K562 (cell line): ENCODE measurements at regions not wholly inside any gene's neighbourhood (a gene's known extent, or its start where the extent isn't known, plus 50 kb on each side); places are given as distances from the start of the nearest gene placed in this dataset.

Source experiments
- ATAC-seq: fragments of 200-7000 bp; cut with Tn5 transposase; 3 replicates; pipeline ENCODE4 v1.9.1; 2020; ENCODE audit warnings: moderate library complexity
- BruUV-seq: library from RNA; stranded (reverse); fragments of 400-500 nt; replicated peaks from 2 replicates; lab custom pipeline; 2021; lab: Mats Ljungman, UMichigan
- CTCF ChIA-PET: fragments of 300-600 bp; formaldehyde crosslinking; extraction: SDS; loops from one replicate; lab custom pipeline; 2021; ENCODE audit warnings: low intra/inter-chr PET ratio; lab: Yijun Ruan, JAX
- POLR2A ChIA-PET: fragments of 300-600, 350-650 bp; sonication (Branson Sonifier 250); formaldehyde crosslinking; extraction: SDS; loops from one replicate; lab custom pipeline; 2021; ENCODE audit warnings: antibody characterized with exemption, inconsistent platforms; lab: Yijun Ruan, JAX
- DNase-seq, 4 experiments: peaks; one replicate each; pipeline versions ENCODE4 v3.0.0 to v3.0.0-alpha.2; 2011 to 2018; ENCODE audit warnings: low spot score in 3 of 4, mixed read lengths in 3 of 4; ENCODE audit errors: extremely low read depth in 1 of 4
- FAIRE-seq: peaks from 2 replicates; lab custom pipeline; 2011; peaks lifted over from hg19 to GRCh38; lab: Jason Lieb, UNC
- H2AFZ ChIP-seq: 2 replicates; pipeline ENCODE4 v1.6.0; 2011; ENCODE audit warnings: low read depth, low read length, control low read depth, inconsistent platforms
- H3K27ac ChIP-seq: fragments of 200-600 bp; 3 replicates; pipeline ENCODE4 v1.8.0; 2011; ENCODE audit warnings: low read depth, mild to moderate bottlenecking, control low read depth, inconsistent platforms, low read length, moderate library complexity, mixed read lengths; ENCODE audit errors: extremely low read depth
- H3K27me3 ChIP-seq, 2 experiments: fragments of 300-600 bp in 1 of 2; 2 replicates in 1 of 2; 3 replicates in 1 of 2; pipeline versions ENCODE4 v1.6.0 to v1.8.0; 2011; ENCODE audit warnings: inconsistent platforms in 2 of 2, low read length in 2 of 2, mild to moderate bottlenecking in 1 of 2, mixed read lengths in 1 of 2, moderate library complexity in 1 of 2; ENCODE audit not compliant: control insufficient read depth in 2 of 2, insufficient read depth in 2 of 2
- H3K36me3 ChIP-seq: fragments of 300-600 bp; 3 replicates; pipeline ENCODE4 v1.8.0; 2011; ENCODE audit warnings: mild to moderate bottlenecking, low read length, inconsistent platforms; ENCODE audit not compliant: control insufficient read depth, insufficient read depth
- H3K4me1 ChIP-seq, 2 experiments: fragments of 200-600 bp in 1 of 2; replicated peaks in 1 of 2; 2 replicates in 1 of 2; 3 replicates in 1 of 2; pipeline versions ENCODE4 v1.5.1 to v1.8.0; 2011; ENCODE audit warnings: inconsistent platforms in 2 of 2, low read length in 2 of 2, mild to moderate bottlenecking in 1 of 2, mixed read lengths in 1 of 2, moderate library complexity in 1 of 2; ENCODE audit not compliant: control insufficient read depth in 2 of 2, insufficient read depth in 2 of 2
- H3K4me2 ChIP-seq: 2 replicates; pipeline ENCODE4 v1.6.1; 2011; ENCODE audit warnings: low read length, control low read depth, inconsistent platforms, mixed read lengths; ENCODE audit not compliant: insufficient read depth
- H3K4me3 ChIP-seq: fragments of 200-600 bp; sonication (generic), shearing (Covaris generic); 2 replicates; pipeline ENCODE4 v1.5.1; 2016; ENCODE audit warnings: control low read depth, inconsistent platforms
- H3K79me2 ChIP-seq: fragments of 200-600 bp; 3 replicates; pipeline ENCODE4 v1.8.0; 2011; ENCODE audit warnings: low read length, inconsistent platforms; ENCODE audit not compliant: control insufficient read depth, insufficient read depth
- H3K9ac ChIP-seq, 2 experiments: 2 replicates each; pipeline versions ENCODE4 v1.6.0 to v1.6.1; 2011; ENCODE audit warnings: low read depth in 2 of 2, low read length in 2 of 2, control low read depth in 1 of 2, inconsistent platforms in 1 of 2, mild to moderate bottlenecking in 1 of 2, mixed read lengths in 1 of 2; ENCODE audit not compliant: insufficient read depth in 1 of 2
- H3K9me1 ChIP-seq: one replicate; pipeline ENCODE4 v1.6.0; 2011; ENCODE audit warnings: inconsistent platforms, mild to moderate bottlenecking, low read length, moderate library complexity; ENCODE audit not compliant: control insufficient read depth, insufficient read depth
- H3K9me3 ChIP-seq: replicated peaks from 2 replicates; pipeline ENCODE4 v1.5.1; 2011; ENCODE audit warnings: low read depth, low read length, inconsistent platforms; ENCODE audit not compliant: control insufficient read depth, insufficient read depth
- H4K20me1 ChIP-seq: replicated peaks from 2 replicates; pipeline ENCODE4 v1.6.1; 2011; ENCODE audit warnings: low read length, inconsistent platforms, mixed read lengths; ENCODE audit not compliant: control insufficient read depth, insufficient read depth
- ATF3 ChIP-seq, 2 experiments: fragments of 450-650 bp in 1 of 2; sonication (generic) in 1 of 2; formaldehyde crosslinking in 1 of 2; IDR thresholded peaks in 1 of 2; conservative IDR thresholded peaks in 1 of 2; 2 replicates each; pipeline versions ENCODE4 v1.6.1 to v1.8.1; 2016 to 2023; ENCODE audit warnings: mild to moderate bottlenecking in 2 of 2, moderate library complexity in 2 of 2, inconsistent platforms in 1 of 2, missing genetic modification reagents in 1 of 2
- CC2D1A ChIP-seq: fragments of 450-650 bp; IDR thresholded peaks from 2 replicates; pipeline ENCODE4 v1.6.1; 2017; ENCODE audit warnings: mild to moderate bottlenecking
- GATAD2B ChIP-seq: fragments of 450-650 bp; IDR thresholded peaks from 2 replicates; pipeline ENCODE4 v1.6.1; 2017; ENCODE audit warnings: mild to moderate bottlenecking, borderline replicate concordance
- HOXB6 ChIP-seq: fragments of 250-450 bp; sonication (Bioruptor Pico); IDR thresholded peaks from 2 replicates; pipeline ENCODE4 v1.5.1; 2022; ENCODE audit warnings: mild to moderate bottlenecking, borderline replicate concordance
- MCM7 ChIP-seq, 2 experiments: fragments of 450-650 bp; IDR thresholded peaks; 2 replicates each; pipeline ENCODE4 v1.6.1; 2016 to 2018
- NKRF ChIP-seq: fragments of 450-650 bp; IDR thresholded peaks from 2 replicates; pipeline ENCODE4 v1.6.1; 2016; ENCODE audit warnings: borderline replicate concordance
- WGBS: fragments of 100-300 bp; shearing (Covaris generic); methylation state at CpG from one replicate; pipeline ENCODE4 v1.1.6; 2016; ENCODE audit warnings: low coverage, mixed read lengths; ENCODE audit not compliant: insufficient coverage; ENCODE audit errors: missing lambda C conversion rate; 5-methylcytosine and 5-hydroxymethylcytosine counted together
- in situ Hi-C: fragments of 300-500 bp; cut with MboI; formaldehyde crosslinking; loops from 4 replicates; pipeline ENCODE4 v1.15.0; 2018; ENCODE audit warnings: inconsistent platforms, mixed read lengths
- intact Hi-C: fragments of 100-400 bp; cut with micrococcal nuclease; formaldehyde crosslinking; loops from 2 replicates; pipeline ENCODE4 v1.14.2; 2022

GRCh38 chr16:8436931-8437330 is 153.4 kb downstream of the TMEM114 start:
- BruUV-seq: no TSS peak
- DNase-seq (no peak), ATAC-seq (no peak), FAIRE-seq (no peak)
- Histone ChIP-seq H2AFZ (no peak overlapping the region), H3K4me1 (no peaks in the 10 kb centered on the region), H3K9me1 (no peaks in the 10 kb centered on the region), H3K27me3 (no peaks in the 10 kb centered on the region; a peak in 2 of 5 replicates), H3K9ac (no peak overlapping the region), H3K27ac (no peak overlapping the region), H3K4me3 (no peak overlapping the region), H3K36me3 (no peaks in the 10 kb centered on the region), H4K20me1 (no peaks in the 10 kb centered on the region), H3K9me3 (no peaks in the 10 kb centered on the region), H3K79me2 (no peaks in the 10 kb centered on the region), H3K4me2 (no peak overlapping the region)
- intact Hi-C loops: no loop called here
- POLR2A ChIA-PET: interaction anchor here (0.6 kb wide), 1 partner anchor 84 kb away, joined by 3 read pairs; no protein-coding TSS in a partner anchor
- 1% methylated on average over 5 of the region's 5 CpGs for WGBS
- TF ChIP-seq HOXB6 (CRISPR knock-in tag) (no peak), MCM7 (IDR thresholded peaks at IDR 0.05) (no peak), NKRF (no peak), CC2D1A (no peak), ATF3 (IDR thresholded peaks at IDR 0.05) (no peak), ATF3 (CRISPR knock-in tag; conservative IDR thresholded peaks at IDR 0.05) (no peak), GATAD2B (no peak)
- CTCF ChIA-PET: no interaction called here
- in situ Hi-C loops: no loop called here
